Peyer's patch (tissue), 4 donors: ENCODE measurements at regions not wholly inside any gene's neighbourhood (a gene's known extent, or its start where the extent isn't known, plus 50 kb on each side); places are given as distances from the start of the nearest gene placed in this dataset.

Experiments used
- POLR2A ChIP-seq, 2 donors: fragments of 450-650 bp; IDR thresholded peaks; one replicate each; pipeline ENCODE4 v1.5.1; 2017; ENCODE audit warnings: antibody characterized with exemption in 2 of 2, mild to moderate bottlenecking in 2 of 2, moderate library complexity in 2 of 2
- TF ChIP-seq, protein P1 (sequence below), 6 experiments: fragments of 450-650 bp in 4 of 6; fragments of 200-600 bp in 2 of 6; sonication (generic) in 1 of 6; IDR thresholded peaks; one replicate each; pipeline ENCODE4 v1.5.1; 2017 to 2019; ENCODE audit warnings: antibody characterized with exemption in 6 of 6, mild to moderate bottlenecking in 3 of 6, moderate library complexity in 1 of 6

DNA sequence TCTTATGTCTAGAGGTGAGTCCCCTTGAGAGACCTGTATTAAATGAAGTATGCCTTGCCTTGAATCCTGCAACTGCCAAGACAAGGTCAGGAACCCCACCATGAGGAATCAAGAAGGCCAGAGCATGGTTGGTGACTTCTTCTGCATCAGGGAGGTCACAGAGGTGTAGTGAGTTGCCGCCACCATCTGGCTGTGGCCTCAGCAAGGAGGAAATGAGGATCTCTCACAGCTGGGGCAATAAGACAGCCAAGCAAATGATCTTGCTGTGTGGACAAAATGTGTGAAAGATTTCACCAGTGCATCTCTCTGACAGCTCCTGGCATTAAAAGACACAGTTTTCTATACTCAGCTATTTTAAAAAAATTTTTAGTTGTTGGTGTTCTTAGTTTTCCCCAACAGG, 611.0 kb downstream of the DOK5 start:
- TF ChIP-seq, protein P1, sequence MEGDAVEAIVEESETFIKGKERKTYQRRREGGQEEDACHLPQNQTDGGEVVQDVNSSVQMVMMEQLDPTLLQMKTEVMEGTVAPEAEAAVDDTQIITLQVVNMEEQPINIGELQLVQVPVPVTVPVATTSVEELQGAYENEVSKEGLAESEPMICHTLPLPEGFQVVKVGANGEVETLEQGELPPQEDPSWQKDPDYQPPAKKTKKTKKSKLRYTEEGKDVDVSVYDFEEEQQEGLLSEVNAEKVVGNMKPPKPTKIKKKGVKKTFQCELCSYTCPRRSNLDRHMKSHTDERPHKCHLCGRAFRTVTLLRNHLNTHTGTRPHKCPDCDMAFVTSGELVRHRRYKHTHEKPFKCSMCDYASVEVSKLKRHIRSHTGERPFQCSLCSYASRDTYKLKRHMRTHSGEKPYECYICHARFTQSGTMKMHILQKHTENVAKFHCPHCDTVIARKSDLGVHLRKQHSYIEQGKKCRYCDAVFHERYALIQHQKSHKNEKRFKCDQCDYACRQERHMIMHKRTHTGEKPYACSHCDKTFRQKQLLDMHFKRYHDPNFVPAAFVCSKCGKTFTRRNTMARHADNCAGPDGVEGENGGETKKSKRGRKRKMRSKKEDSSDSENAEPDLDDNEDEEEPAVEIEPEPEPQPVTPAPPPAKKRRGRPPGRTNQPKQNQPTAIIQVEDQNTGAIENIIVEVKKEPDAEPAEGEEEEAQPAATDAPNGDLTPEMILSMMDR (IDR thresholded peaks at IDR 0.05): no peak
- no peak for TF ChIP-seq POLR2A (IDR thresholded peaks at IDR 0.05)
